ENCODE measurements at regions not wholly inside any gene's neighbourhood (a gene's known extent, or its start where the extent isn't known, plus 50 kb on each side); places are given as distances from the start of the nearest gene placed in this dataset.

DNA sequence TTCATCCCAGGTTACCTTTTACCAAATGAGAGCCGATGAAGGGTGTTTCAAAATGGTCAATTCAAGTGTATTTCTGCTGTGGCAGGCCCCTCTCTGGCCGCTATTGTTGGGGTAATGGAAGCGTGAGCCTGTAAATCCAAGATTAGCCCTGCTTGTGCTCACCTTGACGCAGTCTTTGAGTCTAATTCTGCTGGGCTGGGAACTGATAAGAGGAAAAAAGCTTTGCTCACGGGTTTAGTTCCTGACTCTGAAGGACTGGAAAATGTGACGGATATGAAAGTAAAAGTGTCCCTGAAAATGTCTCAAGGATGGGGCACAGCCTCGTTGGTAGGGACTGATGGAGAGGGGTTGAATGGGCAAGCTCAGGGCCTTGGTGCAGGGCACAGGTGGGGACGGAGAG is 125.9 kb upstream of the GALNT2 start:
- Histone ChIP-seq H3K27me3 (no peaks in the 10 kb centered on the region), H3K4me1 (no peaks in the 10 kb centered on the region), H3K27ac (no peak overlapping the region), H3K36me3 (no peaks in the 10 kb centered on the region), H3K4me3 (no peak overlapping the region), H3K9me3 (no peaks in the 10 kb centered on the region)
- TF ChIP-seq, protein P1, sequence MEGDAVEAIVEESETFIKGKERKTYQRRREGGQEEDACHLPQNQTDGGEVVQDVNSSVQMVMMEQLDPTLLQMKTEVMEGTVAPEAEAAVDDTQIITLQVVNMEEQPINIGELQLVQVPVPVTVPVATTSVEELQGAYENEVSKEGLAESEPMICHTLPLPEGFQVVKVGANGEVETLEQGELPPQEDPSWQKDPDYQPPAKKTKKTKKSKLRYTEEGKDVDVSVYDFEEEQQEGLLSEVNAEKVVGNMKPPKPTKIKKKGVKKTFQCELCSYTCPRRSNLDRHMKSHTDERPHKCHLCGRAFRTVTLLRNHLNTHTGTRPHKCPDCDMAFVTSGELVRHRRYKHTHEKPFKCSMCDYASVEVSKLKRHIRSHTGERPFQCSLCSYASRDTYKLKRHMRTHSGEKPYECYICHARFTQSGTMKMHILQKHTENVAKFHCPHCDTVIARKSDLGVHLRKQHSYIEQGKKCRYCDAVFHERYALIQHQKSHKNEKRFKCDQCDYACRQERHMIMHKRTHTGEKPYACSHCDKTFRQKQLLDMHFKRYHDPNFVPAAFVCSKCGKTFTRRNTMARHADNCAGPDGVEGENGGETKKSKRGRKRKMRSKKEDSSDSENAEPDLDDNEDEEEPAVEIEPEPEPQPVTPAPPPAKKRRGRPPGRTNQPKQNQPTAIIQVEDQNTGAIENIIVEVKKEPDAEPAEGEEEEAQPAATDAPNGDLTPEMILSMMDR (IDR thresholded peaks at IDR 0.05): no peak
- no peak for DNase-seq (ENCODE audit: low spot score)

DNA sequence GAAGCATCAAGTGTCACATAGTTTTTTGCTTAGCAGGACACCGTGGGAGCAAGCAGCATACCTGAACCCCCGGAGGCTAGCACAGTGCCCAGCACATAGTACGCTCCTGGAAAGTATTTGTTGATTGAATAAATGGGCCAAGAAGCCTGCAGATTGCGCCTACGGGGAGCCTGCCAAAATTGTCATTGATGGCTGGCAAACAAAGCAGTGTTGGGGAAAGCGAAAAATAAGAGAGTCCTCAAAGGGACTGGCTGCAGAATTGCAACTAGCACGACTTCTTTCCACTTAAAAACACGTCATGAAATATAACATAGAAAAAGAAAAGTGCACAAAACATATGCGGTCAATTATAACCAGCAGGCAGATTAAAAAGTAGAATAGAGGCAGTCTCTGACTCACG is 125.2 kb upstream of the GALNT2 start:
- Histone ChIP-seq H3K9me3 (no peaks in the 10 kb centered on the region), H3K4me3 (no peak overlapping the region), H3K27ac (no peak overlapping the region), H3K27me3 (no peaks in the 10 kb centered on the region), H3K4me1 (no peaks in the 10 kb centered on the region), H3K36me3 (no peaks in the 10 kb centered on the region)
- DNase-seq (ENCODE audit: low spot score): no peak
- TF ChIP-seq, protein P1 (IDR thresholded peaks at IDR 0.05): no peak

DNA sequence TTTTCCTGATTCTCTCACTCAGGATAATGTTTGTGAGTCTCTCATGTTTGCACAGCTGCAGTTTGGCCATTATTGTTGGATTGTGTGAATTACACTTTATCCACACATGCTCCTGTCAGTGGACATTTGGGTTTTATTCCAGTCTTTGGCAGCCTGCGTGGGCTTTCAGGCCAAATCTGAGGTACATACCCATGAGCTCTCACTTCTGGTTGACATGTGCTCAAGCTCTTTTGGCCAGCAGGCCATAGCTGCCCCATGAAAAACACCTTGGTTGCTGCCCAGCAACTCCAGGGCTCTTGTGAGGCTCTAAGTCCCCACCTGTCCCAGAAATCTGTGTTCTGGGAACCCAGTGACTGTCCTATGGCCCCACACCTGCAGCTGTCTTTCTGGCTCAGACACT is 124.5 kb upstream of the GALNT2 start:
- no peaks in the 10 kb centered on the region for H3K27me3 ChIP-seq
- no peak for DNase-seq (ENCODE audit: low spot score)
- H3K27ac ChIP-seq: no peak overlapping the region
- H3K9me3 ChIP-seq: no peaks in the 10 kb centered on the region
- H3K4me1 ChIP-seq: no peaks in the 10 kb centered on the region
- TF ChIP-seq, protein P1 (IDR thresholded peaks at IDR 0.05): no peak
- no peak overlapping the region for H3K4me3 ChIP-seq
- H3K36me3 ChIP-seq: no peaks in the 10 kb centered on the region

DNA sequence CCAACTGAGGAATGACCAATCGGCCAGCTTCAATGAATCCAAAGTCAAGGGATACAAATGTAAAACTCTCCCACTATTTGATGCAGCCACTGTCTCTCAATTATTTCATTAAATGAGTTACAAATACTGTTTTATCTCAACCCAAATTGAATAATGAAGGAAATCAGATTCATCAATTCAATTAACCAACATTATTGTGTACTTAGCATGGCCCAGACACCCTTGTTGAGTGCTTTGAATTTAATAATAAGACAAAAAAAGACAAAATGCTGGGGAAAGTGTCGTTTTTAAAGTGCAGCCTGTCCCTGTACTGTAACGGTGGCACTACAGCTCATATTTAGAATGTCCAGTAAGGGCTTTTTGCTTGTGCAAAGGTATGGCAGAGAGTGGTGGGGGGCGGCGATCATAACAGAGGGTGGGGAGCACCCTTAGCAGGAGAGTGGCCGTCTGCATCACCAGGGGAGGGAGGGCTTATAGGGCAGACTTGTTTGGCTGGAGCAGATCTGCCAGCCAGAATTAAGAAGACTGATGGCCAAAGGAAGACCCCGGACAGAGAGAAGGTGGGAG is 123.8 kb upstream of the GALNT2 start:
- TF ChIP-seq, protein P1 (IDR thresholded peaks at IDR 0.05): no peak
- DNase-seq (ENCODE audit: low spot score): no peak
- Histone ChIP-seq H3K4me1 (no peaks in the 10 kb centered on the region), H3K36me3 (no peaks in the 10 kb centered on the region), H3K9me3 (no peaks in the 10 kb centered on the region), H3K4me3 (no peak overlapping the region), H3K27me3 (no peaks in the 10 kb centered on the region), H3K27ac (no peak overlapping the region)

DNA sequence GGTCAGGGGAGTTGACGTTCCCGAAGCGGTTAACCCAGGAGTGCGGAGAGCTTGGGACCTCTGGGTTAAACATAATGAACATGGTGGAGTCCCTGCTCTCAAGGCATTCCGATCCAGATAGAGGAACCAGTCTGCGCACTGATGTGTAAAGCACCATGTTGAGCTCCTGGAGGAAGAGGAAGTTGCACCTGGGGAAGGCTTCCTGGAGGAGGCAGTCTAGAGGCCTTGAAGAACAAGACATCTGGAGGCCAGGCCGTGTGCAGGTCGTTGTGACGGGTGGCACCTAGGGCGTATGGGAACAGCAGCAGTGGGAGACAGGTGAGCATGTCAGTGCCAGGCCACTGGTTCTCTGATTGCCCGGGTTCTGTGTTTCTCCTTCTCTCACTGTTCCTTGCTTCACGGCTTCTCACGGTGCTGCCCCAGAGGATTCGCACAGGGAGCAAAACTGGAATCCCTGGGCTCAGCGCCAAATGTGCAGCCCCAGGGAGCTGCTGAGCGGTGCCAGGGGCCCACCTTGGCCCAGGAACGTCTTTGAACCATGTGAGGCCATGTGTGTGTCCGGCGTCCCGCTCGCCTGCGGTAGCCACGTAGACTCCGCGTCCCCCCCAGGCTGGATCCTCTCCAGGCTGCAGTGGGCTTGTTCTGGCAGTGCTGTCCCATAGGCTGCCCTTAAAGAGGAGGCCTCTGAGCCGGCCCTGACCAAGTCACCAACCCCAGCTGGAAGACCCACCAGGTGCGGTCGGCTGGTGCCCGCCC is 122.9 kb upstream of the GALNT2 start:
- no peak for DNase-seq (ENCODE audit: low spot score)
- Histone ChIP-seq H3K4me3 (no peak overlapping the region), H3K9me3 (no peaks in the 10 kb centered on the region), H3K27me3 (no peaks in the 10 kb centered on the region), H3K27ac (no peak overlapping the region), H3K36me3 (no peaks in the 10 kb centered on the region), H3K4me1 (no peaks in the 10 kb centered on the region)
- TF ChIP-seq, protein P1 (IDR thresholded peaks at IDR 0.05): no peak

DNA sequence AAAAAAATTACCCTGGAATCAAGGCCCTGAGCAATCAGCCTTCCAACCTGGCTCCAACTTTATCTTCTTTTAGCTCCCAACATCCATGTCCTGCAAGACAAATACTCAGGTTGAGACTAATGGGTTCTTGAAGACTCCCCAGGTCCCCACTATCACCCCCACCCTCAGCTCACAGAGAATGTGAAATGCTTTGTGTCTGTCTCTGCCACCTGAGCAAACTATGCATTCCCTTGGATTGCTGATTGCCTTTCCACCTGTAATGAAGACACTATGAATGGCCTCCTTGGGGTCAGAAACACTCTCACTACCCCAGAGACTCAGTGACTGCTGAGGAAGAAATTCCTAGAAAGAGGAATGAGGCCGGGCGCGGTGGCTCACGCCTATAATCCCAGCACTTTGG is 121.2 kb upstream of the GALNT2 start:
- Histone ChIP-seq H3K4me1 (no peaks in the 10 kb centered on the region), H3K4me3 (no peak overlapping the region), H3K27ac (no peak overlapping the region), H3K27me3 (no peaks in the 10 kb centered on the region), H3K9me3 (no peaks in the 10 kb centered on the region), H3K36me3 (no peaks in the 10 kb centered on the region)
- TF ChIP-seq, protein P1 (IDR thresholded peaks at IDR 0.05): no peak
- DNase-seq (ENCODE audit: low spot score): no peak

Data from right atrium auricular region (tissue), 2 donors.